Testis (tissue), 2 donors: ENCODE measurements at regions not wholly inside any gene's neighbourhood (a gene's known extent, or its start where the extent isn't known, plus 50 kb on each side); places are given as distances from the start of the nearest gene placed in this dataset.

Experiments
- DNase-seq: peaks from one replicate; pipeline ENCODE4 v3.0.0-alpha.2; 2019
- H3K27ac ChIP-seq, 2 donors: fragments of 200-600 bp; sonication (generic); one replicate each; pipeline ENCODE4 v1.5.1; 2019
- H3K27me3 ChIP-seq: fragments of 200-600 bp; sonication (generic); one replicate; pipeline ENCODE4 v1.5.1; 2019
- H3K36me3 ChIP-seq: fragments of 200-600 bp; sonication (generic); one replicate; pipeline ENCODE4 v1.5.1; 2017; ENCODE audit warnings: low read depth; ENCODE audit errors: missing control alignments
- H3K4me1 ChIP-seq: fragments of 200-600 bp; sonication (generic); one replicate; pipeline ENCODE4 v1.5.1; 2019
- H3K4me3 ChIP-seq, 2 donors: fragments of 200-600 bp; sonication (generic); one replicate each; pipeline ENCODE4 v1.5.1; 2017 to 2019
- H3K9me3 ChIP-seq: fragments of 200-600 bp; sonication (generic); one replicate; pipeline ENCODE4 v1.5.1; 2017
- CTCF ChIP-seq, 3 experiments: fragments of 450-650 bp in 2 of 3; fragments of 200-600 bp in 1 of 3; sonication (generic) in 1 of 3; IDR thresholded peaks; one replicate each; pipeline ENCODE4 v1.5.1; 2016 to 2019; ENCODE audit warnings: antibody characterized with exemption in 3 of 3, mild to moderate bottlenecking in 2 of 3, moderate library complexity in 1 of 3
- POLR2A ChIP-seq: fragments of 450-650 bp; IDR thresholded peaks from one replicate; pipeline ENCODE4 v1.6.1; 2017; ENCODE audit warnings: antibody characterized with exemption, mild to moderate bottlenecking, moderate library complexity
- WGBS, 2 donors: methylation state at CpG; one replicate each; pipeline ENCODE4 v1.1.5; 2018; 5-methylcytosine and 5-hydroxymethylcytosine counted together
- intact Hi-C: fragments of 100-400 bp; cut with DNase I; formaldehyde crosslinking; loops from one replicate; pipeline ENCODE4 v1.15.1; 2023; ENCODE audit warnings: low total_unique reads

- TF ChIP-seq POLR2A: no peak
- no peak for TF ChIP-seq CTCF (IDR thresholded peaks at IDR 0.05)
Observed at GRCh38 chr17:77858291-77859034, 100.0 kb upstream of the TNRC6C start.

GRCh38 chr17:77859035-77859810 lies 99.3 kb upstream of the TNRC6C start:
- 65 to 81% methylated on average over 4 to 7 of the region's 7 CpGs for WGBS, 2 donors
- DNase-seq: no peak
- Histone ChIP-seq H3K27ac (no peak overlapping the region), H3K4me3 (no peak overlapping the region), H3K9me3 (no peaks in the 10 kb centered on the region), H3K4me1 (peaks cover under 1% of the 10 kb centered on the region), H3K27me3 (no peaks in the 10 kb centered on the region), H3K36me3 (no peaks in the 10 kb centered on the region)
- intact Hi-C loops: no loop called here
- TF ChIP-seq POLR2A: no peak
- TF ChIP-seq CTCF (IDR thresholded peaks at IDR 0.05): no peak

More at GRCh38 chr17:77858291-77859034, 100.0 kb upstream of the TNRC6C start:
- H3K9me3 ChIP-seq: no peaks in the 10 kb centered on the region
- H3K27me3 ChIP-seq: no peaks in the 10 kb centered on the region
- DNase-seq: no peak
- no peaks in the 10 kb centered on the region for H3K36me3 ChIP-seq
- H3K4me3 ChIP-seq: no peak overlapping the region
- no peak overlapping the region for H3K27ac ChIP-seq
- WGBS, 2 donors: 69 to 74% methylated on average over 5 of the region's 5 CpGs
- intact Hi-C loops: no loop called here
- H3K4me1 ChIP-seq: no peaks in the 10 kb centered on the region

DNA sequence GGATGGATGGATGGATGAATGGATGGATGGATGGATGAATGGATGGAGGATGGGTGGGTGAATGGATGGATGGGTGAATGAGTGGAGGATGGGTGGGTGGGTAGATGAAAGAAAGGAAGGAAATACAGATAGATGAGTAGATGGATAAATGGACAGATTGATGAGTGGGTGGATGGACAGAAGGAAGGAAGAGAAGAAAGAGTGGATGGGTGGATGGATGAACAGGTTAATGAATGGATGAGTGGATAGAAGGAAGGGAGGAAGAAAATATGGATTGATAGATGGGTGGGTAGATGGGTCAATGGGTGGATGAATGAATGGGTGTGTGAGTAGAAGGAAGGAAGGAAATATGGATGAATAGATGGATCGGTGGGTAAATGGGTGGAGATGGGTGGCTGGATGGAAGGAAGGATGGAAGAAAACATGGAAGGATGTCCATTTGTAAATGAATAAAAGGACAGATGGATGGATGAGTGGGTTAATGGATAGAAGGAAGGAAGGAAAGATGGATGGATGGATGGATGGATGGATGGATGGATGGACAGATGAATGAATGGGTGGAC lies 97.3 kb upstream of the TNRC6C start:
- no peaks in the 10 kb centered on the region for H3K27me3 ChIP-seq
- intact Hi-C loops: no loop called here
- DNase-seq: no peak
- peaks cover 13% of the 10 kb centered on the region for H3K4me1 ChIP-seq
- no peaks in the 10 kb centered on the region for H3K9me3 ChIP-seq
- 81 to 100% methylated on average over 1 of the region's 1 CpG for WGBS, 2 donors
- no peak for TF ChIP-seq CTCF (IDR thresholded peaks at IDR 0.05)
- no peak for TF ChIP-seq POLR2A
- H3K4me3 ChIP-seq: no peak overlapping the region
- H3K36me3 ChIP-seq: no peaks in the 10 kb centered on the region
- H3K27ac ChIP-seq: no peak overlapping the region

DNA sequence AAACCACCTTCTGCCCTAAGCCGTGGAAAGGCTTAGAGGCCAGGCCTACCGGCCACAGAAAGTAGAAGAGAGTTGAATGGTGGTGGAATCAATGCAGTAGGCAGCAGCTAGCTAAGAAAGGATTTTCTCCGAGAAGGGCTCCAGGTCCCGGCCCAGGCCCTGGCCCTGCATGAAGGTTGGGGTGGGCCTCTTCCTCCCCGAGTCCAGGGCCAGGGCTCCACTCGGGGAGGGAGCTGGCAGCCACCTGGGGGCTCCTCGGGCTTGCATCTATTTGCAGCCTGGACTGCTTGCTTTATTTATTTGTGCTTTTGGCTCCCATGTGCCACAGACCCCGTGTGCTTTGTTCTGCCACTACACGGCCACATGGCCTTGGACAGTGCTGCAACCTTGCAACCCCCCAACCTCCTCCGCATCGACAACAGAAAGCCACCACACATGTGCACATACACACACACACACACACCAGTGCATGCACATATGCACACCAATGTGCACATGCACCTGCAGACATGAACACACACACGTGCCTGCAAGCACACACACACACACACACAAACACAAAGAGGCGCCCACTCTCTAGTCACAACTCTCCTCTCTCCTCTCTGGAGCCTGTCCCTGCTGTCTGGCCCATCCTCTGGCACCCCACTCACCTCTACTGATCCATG lies 96.4 kb upstream of the TNRC6C start:
- peaks cover 13% of the 10 kb centered on the region for H3K4me1 ChIP-seq
- H3K36me3 ChIP-seq: no peaks in the 10 kb centered on the region
- 68 to 84% methylated on average over 9 to 13 of the region's 13 CpGs for WGBS, 2 donors
- no peaks in the 10 kb centered on the region for H3K27me3 ChIP-seq
- H3K9me3 ChIP-seq: no peaks in the 10 kb centered on the region
- DNase-seq: no peak
- H3K4me3 ChIP-seq: no peak overlapping the region
- H3K27ac ChIP-seq: no peak overlapping the region
- intact Hi-C loops: no loop called here
- TF ChIP-seq POLR2A: no peak
- no peak for TF ChIP-seq CTCF (IDR thresholded peaks at IDR 0.05)
